Panc1 (cell line): ENCODE measurements at regions not wholly inside any gene's neighbourhood (a gene's known extent, or its start where the extent isn't known, plus 50 kb on each side); places are given as distances from the start of the nearest gene placed in this dataset.

Source experiments
- CTCF ChIP-seq: fragments of 450-650 bp; IDR thresholded peaks from 2 replicates; pipeline ENCODE4 v1.5.1; 2017; ENCODE audit warnings: mild to moderate bottlenecking
- SIN3A ChIP-seq: IDR thresholded peaks from 2 replicates; pipeline ENCODE4 v1.6.1; 2012; ENCODE audit warnings: low read depth, mild to moderate bottlenecking, low read length, moderate library complexity, borderline replicate concordance; ENCODE audit not compliant: insufficient read depth

GRCh38 chr12:115024531-115024930 is 340.6 kb upstream of the TBX3 start:
- TF ChIP-seq CTCF (no peak), SIN3A (no peak)
